Endothelial cell of umbilical vein (primary cell): ENCODE measurements at regions not wholly inside any gene's neighbourhood (a gene's known extent, or its start where the extent isn't known, plus 50 kb on each side); places are given as distances from the start of the nearest gene placed in this dataset.

Experiments used
- BruUV-seq: library from RNA; stranded (reverse); fragments of 400-500 nt; replicated peaks from 2 replicates; lab custom pipeline; 2021; lab: Mats Ljungman, UMichigan
- CTCF ChIA-PET: fragments of 300-600, 350-600 bp; sonication (Branson Sonifier 250); formaldehyde crosslinking; loops from one replicate; lab custom pipeline; 2021; ENCODE audit warnings: antibody characterized with exemption, inconsistent platforms; lab: Charles Lee
- POLR2A ChIA-PET: fragments of 300-600, 350-600 bp; sonication (Branson Sonifier 250); formaldehyde crosslinking; loops from one replicate; lab custom pipeline; 2021; ENCODE audit warnings: antibody characterized with exemption, inconsistent platforms; lab: Charles Lee
- DNase-seq: peaks from one replicate; pipeline ENCODE4 v3.0.0-alpha.2; 2011; ENCODE audit warnings: low read depth, low spot score
- FAIRE-seq: peaks from 2 replicates; lab custom pipeline; 2011; peaks lifted over from hg19 to GRCh38; lab: Jason Lieb, UNC
- H2AFZ ChIP-seq: 2 replicates; pipeline ENCODE4 v1.6.0; 2012; ENCODE audit warnings: low read depth, low read length, control low read depth, inconsistent platforms
- H3K27ac ChIP-seq: 2 replicates; pipeline ENCODE4 v1.5.1; 2011; ENCODE audit warnings: low read depth, mild to moderate bottlenecking, control low read depth, low read length, moderate library complexity; ENCODE audit not compliant: insufficient read depth
- H3K27me3 ChIP-seq, 2 experiments: 2 replicates each; pipeline versions ENCODE4 v1.6.0 to v1.6.1; 2011; ENCODE audit warnings: low read length in 2 of 2, mixed read lengths in 1 of 2; ENCODE audit not compliant: control insufficient read depth in 2 of 2, insufficient read depth in 2 of 2
- H3K36me3 ChIP-seq, 2 experiments: 2 replicates in 1 of 2; 3 replicates in 1 of 2; pipeline ENCODE4 v1.5.1; 2011; ENCODE audit warnings: low read length in 2 of 2, mild to moderate bottlenecking in 1 of 2, moderate library complexity in 1 of 2; ENCODE audit not compliant: control insufficient read depth in 2 of 2, insufficient read depth in 2 of 2; ENCODE audit errors: extremely low read depth in 1 of 2
- H3K4me1 ChIP-seq: 3 replicates; pipeline ENCODE4 v1.5.1; 2011; ENCODE audit warnings: mild to moderate bottlenecking, low read length; ENCODE audit not compliant: control insufficient read depth, insufficient read depth; ENCODE audit errors: extremely low read depth
- H3K4me2 ChIP-seq: 2 replicates; pipeline ENCODE4 v1.6.1; 2011; ENCODE audit warnings: low read length, control low read depth, mixed read lengths; ENCODE audit not compliant: insufficient read depth
- H3K4me3 ChIP-seq, 3 experiments: fragments of 200-600 bp in 1 of 3; sonication (generic), shearing (Covaris generic) in 1 of 3; replicated peaks in 1 of 3; 2 replicates each; pipeline ENCODE4 v1.5.1; 2011 to 2016; ENCODE audit warnings: control low read depth in 3 of 3, low read length in 3 of 3, mild to moderate bottlenecking in 2 of 3, inconsistent platforms in 1 of 3, low read depth in 1 of 3, moderate library complexity in 1 of 3; ENCODE audit not compliant: insufficient read depth in 1 of 3
- H3K79me2 ChIP-seq: 2 replicates; pipeline ENCODE4 v1.6.0; 2012; ENCODE audit warnings: low read length, inconsistent platforms; ENCODE audit not compliant: control insufficient read depth, insufficient read depth
- H3K9ac ChIP-seq: replicated peaks from 2 replicates; pipeline ENCODE3; 2011; ENCODE audit warnings: low read length, control low read depth; ENCODE audit not compliant: insufficient read depth; ENCODE audit errors: extremely low read depth
- H3K9me1 ChIP-seq: replicated peaks from 3 replicates; pipeline ENCODE4 v1.6.0; 2011; ENCODE audit warnings: mild to moderate bottlenecking, low read length; ENCODE audit not compliant: control insufficient read depth, insufficient read depth; ENCODE audit errors: extremely low read depth
- H3K9me3 ChIP-seq: replicated peaks from 2 replicates; pipeline ENCODE4 v1.5.1; 2012; ENCODE audit warnings: low read length, inconsistent platforms; ENCODE audit not compliant: control insufficient read depth, insufficient read depth
- H4K20me1 ChIP-seq: replicated peaks from 2 replicates; pipeline ENCODE3; 2011; ENCODE audit warnings: mild to moderate bottlenecking, low read length; ENCODE audit not compliant: control insufficient read depth, insufficient read depth; ENCODE audit errors: extremely low read depth
- CTCF ChIP-seq, 2 donors: IDR thresholded peaks; 1 replicate in 1 of 2; 2 replicates in 1 of 2; pipeline ENCODE4 v1.5.1; 2011; ENCODE audit warnings: low read length in 2 of 2, mild to moderate bottlenecking in 2 of 2, moderate library complexity in 2 of 2, control low read depth in 1 of 2, inconsistent platforms in 1 of 2, low read depth in 1 of 2; ENCODE audit not compliant: insufficient read depth in 1 of 2; ENCODE audit errors: extremely low read depth in 1 of 2
- EZH2 ChIP-seq: IDR thresholded peaks from 2 replicates; pipeline ENCODE4 v1.6.1; 2012; ENCODE audit warnings: borderline replicate concordance, low read depth, mild to moderate bottlenecking, moderate library complexity, low read length, inconsistent platforms; ENCODE audit not compliant: severe bottlenecking
- MYC ChIP-seq: IDR thresholded peaks from one replicate; pipeline ENCODE4 v1.6.1; 2011; ENCODE audit warnings: mild to moderate bottlenecking, low read depth, low read length
- POLR2A ChIP-seq: IDR thresholded peaks from 2 replicates; pipeline ENCODE4 v1.6.1; 2012; ENCODE audit warnings: low read depth, mild to moderate bottlenecking, control low read depth, low read length
- POLR2AphosphoS5 ChIP-seq: IDR thresholded peaks from 2 replicates; pipeline ENCODE4 v1.6.1; 2012; ENCODE audit warnings: low read depth, mild to moderate bottlenecking, control low read depth, low read length, moderate library complexity; ENCODE audit not compliant: insufficient read depth
- dilution Hi-C: fragments of 300-500 bp; cut with MboI; formaldehyde crosslinking; loops from one replicate; pipeline ENCODE4 v1.15.0; 2019; ENCODE audit warnings: low sequenced_read_pairs; ENCODE audit not compliant: extremely low pct_ligation_motif_present
- intact Hi-C: fragments of 100-400 bp; cut with micrococcal nuclease; formaldehyde crosslinking; loops from one replicate; pipeline ENCODE4 v1.10.0; 2022

- no peaks in the 10 kb centered on the region for H3K27me3 ChIP-seq
- no TSS peak for BruUV-seq
- dilution Hi-C loops (no loop called here), intact Hi-C loops (no loop called here)
- H3K79me2 ChIP-seq: no peaks in the 10 kb centered on the region
- no peak overlapping the region for H3K4me3 ChIP-seq
- POLR2A ChIA-PET: no interaction called here
- no peaks in the 10 kb centered on the region for H4K20me1 ChIP-seq
- TF ChIP-seq EZH2: no peak
- no peak for TF ChIP-seq MYC
- no peak for TF ChIP-seq POLR2A
- TF ChIP-seq POLR2AphosphoS5: no peak
- no peak for TF ChIP-seq CTCF (IDR thresholded peaks at IDR 0.05; ENCODE audit: extremely low read depth in 1 of 2, insufficient read depth in 1 of 2, low read depth in 1 of 2, low read length in 2 of 2)
- DNase-seq (no peak), FAIRE-seq (no peak)
- no peaks in the 10 kb centered on the region for H3K4me1 ChIP-seq
- no peak overlapping the region for H3K9ac ChIP-seq
- CTCF ChIA-PET: no interaction called here
- no peak overlapping the region for H2AFZ ChIP-seq
- no peaks in the 10 kb centered on the region for H3K9me1 ChIP-seq
- no peaks in the 10 kb centered on the region for H3K36me3 ChIP-seq
- no peaks in the 10 kb centered on the region for H3K9me3 ChIP-seq
- H3K27ac ChIP-seq: no peak overlapping the region
- H3K4me2 ChIP-seq: no peak overlapping the region
Measured at GRCh38 chr16:89043636-89044417, 49.8 kb upstream of the ACSF3 start.
